SU-DHL-6 (cell line): ENCODE measurements at regions not wholly inside any gene's neighbourhood (a gene's known extent, or its start where the extent isn't known, plus 50 kb on each side); places are given as distances from the start of the nearest gene placed in this dataset.

Source experiments
- CTCF ChIP-seq: fragments of 200-600 bp; sonication (generic); IDR thresholded peaks from one replicate; pipeline ENCODE4 v1.5.1; 2017; ENCODE audit warnings: antibody characterized with exemption, mild to moderate bottlenecking, low read length, moderate library complexity; ENCODE audit not compliant: insufficient read depth, poor library complexity, severe bottlenecking
- EZH2phosphoT487 ChIP-seq: fragments of 200-600 bp; sonication (generic), shearing (Covaris generic); conservative IDR thresholded peaks from 2 replicates; pipeline ENCODE4 v1.6.1; 2018; ENCODE audit warnings: mild to moderate bottlenecking, antibody characterized with exemption, low read length, moderate library complexity, mixed read lengths

GRCh38 chr11:116422556-116422955 lies 350.2 kb downstream of the BUD13 start:
- TF ChIP-seq CTCF (no peak), EZH2phosphoT487 (no peak)
